Upper lobe of left lung (tissue), 6 donors: ENCODE measurements at regions not wholly inside any gene's neighbourhood (a gene's known extent, or its start where the extent isn't known, plus 50 kb on each side); places are given as distances from the start of the nearest gene placed in this dataset.

ENCODE experiments used
- ATAC-seq, 2 donors: fragments of 200-7000 bp; cut with Tn5 transposase; one replicate each; pipeline ENCODE4 v1.9.1; 2022; ENCODE audit warnings: mild to moderate bottlenecking in 2 of 2, moderate library complexity in 2 of 2; ENCODE audit not compliant: low FRiP score in 2 of 2
- DNase-seq, 2 donors: peaks; one replicate each; pipeline ENCODE4 v3.0.0-alpha.2; 2019 to 2020
- H3K27ac ChIP-seq, 4 donors: fragments of 200-600 bp; sonication (generic); one replicate each; pipeline ENCODE4 v1.5.1; 2016 to 2019
- H3K27me3 ChIP-seq, 4 donors: fragments of 200-600 bp; sonication (generic); one replicate each; pipeline ENCODE4 v1.5.1; 2017 to 2019
- H3K36me3 ChIP-seq, 4 donors: fragments of 200-600 bp; sonication (generic); one replicate each; pipeline ENCODE4 v1.5.1; 2016 to 2019
- H3K4me1 ChIP-seq, 4 donors: fragments of 200-600 bp; sonication (generic); one replicate each; pipeline ENCODE4 v1.5.1; 2018 to 2019
- H3K4me3 ChIP-seq, 4 donors: fragments of 200-600 bp; sonication (generic); one replicate each; pipeline ENCODE4 v1.5.1; 2017 to 2019; ENCODE audit warnings: mild to moderate bottlenecking in 2 of 4, moderate library complexity in 1 of 4
- H3K9me3 ChIP-seq, 4 donors: fragments of 200-600 bp; sonication (generic); one replicate each; pipeline ENCODE4 v1.5.1; 2018 to 2019
- EP300 ChIP-seq, 4 donors: sonication (generic); formaldehyde crosslinking; IDR thresholded peaks; one replicate each; pipeline ENCODE4 v1.5.1; 2017; ENCODE audit warnings: antibody characterized with exemption in 4 of 4, control low read depth in 2 of 4
- POLR2A ChIP-seq, 4 donors: fragments of 450-650 bp; IDR thresholded peaks; one replicate each; pipeline ENCODE4 v1.5.1; 2016 to 2017; ENCODE audit warnings: antibody characterized with exemption in 4 of 4, mild to moderate bottlenecking in 2 of 4
- POLR2AphosphoS5 ChIP-seq, 2 donors: sonication (generic); formaldehyde crosslinking; IDR thresholded peaks; one replicate each; pipeline ENCODE4 v1.5.1; 2017; ENCODE audit warnings: antibody characterized with exemption in 2 of 2
- WGBS, 2 donors: methylation state at CpG; one replicate each; pipeline ENCODE4 v1.1.5; 2017 to 2018; 5-methylcytosine and 5-hydroxymethylcytosine counted together
- TF ChIP-seq, protein P1 (sequence below), 6 experiments: fragments of 450-650 bp in 4 of 6; fragments of 200-600 bp in 2 of 6; sonication (generic) in 2 of 6; IDR thresholded peaks; one replicate each; pipeline ENCODE4 v1.5.1; 2016 to 2019; ENCODE audit warnings: antibody characterized with exemption in 6 of 6
- donor health status: DM: no; HTN: no; CAD: no; lungs with moderate emphysema.
- donor health status: DM: no; HTN: yes; CAD: no; lungs with severe emphysema.

DNA sequence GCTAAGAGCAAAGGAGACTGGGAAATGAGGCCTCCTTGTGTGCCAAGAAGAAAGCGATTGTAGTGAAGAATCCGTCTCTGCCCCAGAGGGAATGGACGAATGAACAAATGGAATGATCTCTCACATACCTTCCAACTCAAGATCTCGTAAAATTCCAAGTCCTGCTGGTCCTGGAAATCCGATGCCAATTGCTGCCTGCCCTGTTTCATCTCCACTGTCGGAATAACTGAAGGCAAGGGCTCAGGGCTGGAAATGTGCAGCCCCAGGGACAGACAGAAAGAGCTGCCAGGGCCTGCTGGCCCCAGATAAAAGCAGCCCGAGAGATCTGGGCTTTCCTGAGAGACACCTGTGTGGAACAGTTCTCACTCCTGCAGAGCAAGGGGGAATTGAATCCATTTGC lies 120.9 kb downstream of the MN1 start:
- ATAC-seq (no peak), DNase-seq (no peak)
- no peaks in the 10 kb centered on the region for H3K27me3 ChIP-seq
- TF ChIP-seq EP300 (IDR thresholded peaks at IDR 0.05) = no peak
- TF ChIP-seq POLR2A (IDR thresholded peaks at IDR 0.05) = no peak
- peaks cover 0 to 4% (median 0%) of the 10 kb centered on the region in 4 donors for H3K4me1 ChIP-seq
- no peak overlapping the region for H3K4me3 ChIP-seq
- no peak overlapping the region for H3K27ac ChIP-seq
- no peaks in the 10 kb centered on the region for H3K36me3 ChIP-seq
- H3K9me3 ChIP-seq = peaks cover 0 to 4% (median 0%) of the 10 kb centered on the region in 4 donors
- WGBS, 2 donors = 64 to 73% methylated on average over 7 of the region's 7 CpGs

DNA sequence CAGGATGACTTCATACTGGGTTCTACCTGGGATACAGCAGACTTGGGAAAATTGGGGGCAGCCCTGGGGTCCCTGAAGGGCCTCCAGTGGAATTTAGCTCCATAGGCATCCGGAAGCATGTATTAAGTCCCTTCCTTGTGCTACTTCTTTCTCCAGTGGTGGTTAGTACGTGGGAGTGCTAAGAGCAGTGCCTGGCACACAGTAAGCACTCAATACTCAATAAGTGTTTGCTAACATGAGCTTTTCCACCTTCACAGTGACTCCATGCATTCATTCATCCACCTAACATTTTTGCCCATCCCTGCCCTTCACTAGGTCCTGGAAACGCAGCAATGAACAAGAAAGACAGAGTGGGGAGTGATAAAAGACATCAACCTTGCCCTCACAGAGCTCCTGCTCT lies 120.5 kb downstream of the MN1 start:
- no peak overlapping the region for H3K27ac ChIP-seq
- peaks cover 0 to 4% (median 0%) of the 10 kb centered on the region in 4 donors for H3K9me3 ChIP-seq
- no peak for DNase-seq
- H3K27me3 ChIP-seq = no peaks in the 10 kb centered on the region
- no peak overlapping the region for H3K4me3 ChIP-seq
- peaks cover 0 to 4% (median 0%) of the 10 kb centered on the region in 4 donors for H3K4me1 ChIP-seq
- TF ChIP-seq POLR2AphosphoS5 (IDR thresholded peaks at IDR 0.05) = no peak
- TF ChIP-seq POLR2A (IDR thresholded peaks at IDR 0.05) = no peak
- TF ChIP-seq EP300 (IDR thresholded peaks at IDR 0.05) = no peak
- TF ChIP-seq, protein P1, sequence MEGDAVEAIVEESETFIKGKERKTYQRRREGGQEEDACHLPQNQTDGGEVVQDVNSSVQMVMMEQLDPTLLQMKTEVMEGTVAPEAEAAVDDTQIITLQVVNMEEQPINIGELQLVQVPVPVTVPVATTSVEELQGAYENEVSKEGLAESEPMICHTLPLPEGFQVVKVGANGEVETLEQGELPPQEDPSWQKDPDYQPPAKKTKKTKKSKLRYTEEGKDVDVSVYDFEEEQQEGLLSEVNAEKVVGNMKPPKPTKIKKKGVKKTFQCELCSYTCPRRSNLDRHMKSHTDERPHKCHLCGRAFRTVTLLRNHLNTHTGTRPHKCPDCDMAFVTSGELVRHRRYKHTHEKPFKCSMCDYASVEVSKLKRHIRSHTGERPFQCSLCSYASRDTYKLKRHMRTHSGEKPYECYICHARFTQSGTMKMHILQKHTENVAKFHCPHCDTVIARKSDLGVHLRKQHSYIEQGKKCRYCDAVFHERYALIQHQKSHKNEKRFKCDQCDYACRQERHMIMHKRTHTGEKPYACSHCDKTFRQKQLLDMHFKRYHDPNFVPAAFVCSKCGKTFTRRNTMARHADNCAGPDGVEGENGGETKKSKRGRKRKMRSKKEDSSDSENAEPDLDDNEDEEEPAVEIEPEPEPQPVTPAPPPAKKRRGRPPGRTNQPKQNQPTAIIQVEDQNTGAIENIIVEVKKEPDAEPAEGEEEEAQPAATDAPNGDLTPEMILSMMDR (IDR thresholded peaks at IDR 0.05) = no peak
- ATAC-seq = peak in 1 of 2 donors; percentile 58
- WGBS, 2 donors = 57 to 76% methylated on average over 2 to 3 of the region's 3 CpGs
- no peaks in the 10 kb centered on the region for H3K36me3 ChIP-seq

DNA sequence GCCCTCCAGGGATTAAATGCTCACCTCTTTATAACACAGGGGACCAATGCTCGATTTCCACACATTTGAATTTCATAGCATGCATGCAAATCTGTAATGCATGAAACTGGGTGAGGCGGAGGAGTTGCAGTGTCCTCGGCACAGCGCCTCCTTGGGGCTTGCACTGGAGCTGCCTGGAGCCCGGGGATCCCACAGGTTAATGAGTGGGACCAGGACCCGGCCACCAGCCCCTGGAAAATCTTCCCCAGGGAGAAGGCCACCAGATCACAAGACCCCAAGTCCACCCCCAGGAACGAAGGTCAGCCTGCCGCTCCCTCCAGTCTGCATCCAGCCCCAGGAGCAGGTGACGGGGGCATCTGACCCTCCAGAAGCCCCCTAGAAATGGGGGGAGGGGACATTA lies 119.1 kb downstream of the MN1 start:
- 84 to 87% methylated on average over 5 to 9 of the region's 9 CpGs for whole genome bisulfite sequencing, 2 donors

DNA sequence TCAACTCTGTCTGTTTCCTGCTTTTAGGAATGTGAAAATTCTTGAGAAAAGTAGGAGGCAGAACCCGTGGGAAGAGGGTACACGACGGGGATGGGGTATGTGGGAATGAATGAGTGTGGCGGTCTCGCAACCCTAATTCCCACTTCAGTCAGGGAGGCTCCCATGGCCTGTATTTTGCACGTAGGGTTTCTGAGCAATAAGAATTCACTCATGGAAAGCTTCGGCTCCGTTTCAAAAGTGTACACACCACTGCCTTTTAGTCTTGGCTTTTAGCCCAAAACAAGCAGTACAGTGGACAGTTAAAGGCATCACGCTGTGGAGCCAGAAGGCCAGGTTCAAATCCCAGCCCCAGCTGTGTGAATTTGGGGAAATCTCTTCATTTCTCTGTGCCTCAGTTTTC lies 116.7 kb downstream of the MN1 start:
- no peaks in the 10 kb centered on the region for H3K36me3 ChIP-seq
- DNase-seq (no peak), ATAC-seq (no peak)
- H3K9me3 ChIP-seq = peaks cover 0 to 5% (median 0%) of the 10 kb centered on the region in 4 donors
- no peak overlapping the region for H3K27ac ChIP-seq
- WGBS, 2 donors = 68 to 76% methylated on average over 7 to 9 of the region's 9 CpGs
- no peaks in the 10 kb centered on the region for H3K27me3 ChIP-seq
- TF ChIP-seq POLR2AphosphoS5 (IDR thresholded peaks at IDR 0.05) (no peak), POLR2A (IDR thresholded peaks at IDR 0.05) (no peak), EP300 (IDR thresholded peaks at IDR 0.05) (no peak)
- TF ChIP-seq, protein P1 (IDR thresholded peaks at IDR 0.05) = no peak
- peaks cover 0 to 4% (median 0%) of the 10 kb centered on the region in 4 donors for H3K4me1 ChIP-seq
- no peak overlapping the region for H3K4me3 ChIP-seq

More for the DNA sequence above, 119.1 kb downstream of the MN1 start:
- no peak overlapping the region for H3K4me3 ChIP-seq
- peaks cover 0 to 4% (median 0%) of the 10 kb centered on the region in 4 donors for H3K4me1 ChIP-seq
- H3K27ac ChIP-seq = no peak overlapping the region
- H3K27me3 ChIP-seq = no peaks in the 10 kb centered on the region
- TF ChIP-seq POLR2A (IDR thresholded peaks at IDR 0.05) = no peak
- TF ChIP-seq, protein P1 (IDR thresholded peaks at IDR 0.05) = no peak
- TF ChIP-seq EP300 (IDR thresholded peaks at IDR 0.05) = no peak
- no peak for TF ChIP-seq POLR2AphosphoS5 (IDR thresholded peaks at IDR 0.05)
- ATAC-seq (no peak), DNase-seq (no peak)
- no peaks in the 10 kb centered on the region for H3K9me3 ChIP-seq
- H3K36me3 ChIP-seq = no peaks in the 10 kb centered on the region

DNA sequence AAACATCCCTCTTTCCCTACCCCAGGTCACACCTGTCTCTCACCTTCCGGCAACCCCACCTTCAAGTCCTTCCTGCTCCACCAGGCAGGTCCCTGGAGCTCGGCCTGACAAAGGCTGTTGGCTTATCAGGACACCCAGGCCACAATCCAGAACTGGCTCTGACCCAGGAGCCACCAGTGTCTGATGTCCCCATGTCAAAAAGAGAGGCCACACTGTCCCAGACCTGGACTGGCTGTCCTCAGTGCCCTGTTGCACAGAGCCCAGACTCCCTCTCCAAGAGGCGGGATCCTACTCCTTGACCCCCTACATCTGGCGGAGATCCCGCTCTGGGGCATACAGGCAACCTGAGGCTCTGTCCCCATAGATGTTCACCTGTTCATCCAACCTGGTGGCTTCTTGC lies 116.0 kb downstream of the MN1 start:
- TF ChIP-seq POLR2AphosphoS5 (IDR thresholded peaks at IDR 0.05) (no peak), POLR2A (IDR thresholded peaks at IDR 0.05) (no peak), EP300 (IDR thresholded peaks at IDR 0.05) (no peak)
- TF ChIP-seq, protein P1 (IDR thresholded peaks at IDR 0.05) = no peak
- Histone ChIP-seq H3K4me1 (peaks cover 0 to 4% (median 0%) of the 10 kb centered on the region in 4 donors), H3K4me3 (no peak overlapping the region), H3K27me3 (no peaks in the 10 kb centered on the region), H3K27ac (no peak overlapping the region), H3K9me3 (peaks cover 0 to 5% (median 0%) of the 10 kb centered on the region in 4 donors), H3K36me3 (no peaks in the 10 kb centered on the region)
- ATAC-seq (no peak), DNase-seq (no peak)
- WGBS, 2 donors = 91 to 93% methylated on average over 5 of the region's 5 CpGs
